Upper lobe of left lung (tissue), 4 donors: ENCODE measurements at regions not wholly inside any gene's neighbourhood (a gene's known extent, or its start where the extent isn't known, plus 50 kb on each side); places are given as distances from the start of the nearest gene placed in this dataset.

Experiments
- CTCF ChIP-seq, 6 experiments: fragments of 450-650 bp in 4 of 6; fragments of 200-600 bp in 2 of 6; sonication (generic) in 2 of 6; IDR thresholded peaks; one replicate each; pipeline ENCODE4 v1.5.1; 2016 to 2019; ENCODE audit warnings: antibody characterized with exemption in 6 of 6
- EP300 ChIP-seq, 4 donors: sonication (generic); formaldehyde crosslinking; IDR thresholded peaks; one replicate each; pipeline ENCODE4 v1.5.1; 2017; ENCODE audit warnings: antibody characterized with exemption in 4 of 4, control low read depth in 2 of 4
- POLR2A ChIP-seq, 4 donors: fragments of 450-650 bp; IDR thresholded peaks; one replicate each; pipeline ENCODE4 v1.5.1; 2016 to 2017; ENCODE audit warnings: antibody characterized with exemption in 4 of 4, mild to moderate bottlenecking in 2 of 4

GRCh38 chr2:12554224-12555011 is 162.3 kb upstream of the TRIB2 start:
- TF ChIP-seq CTCF (IDR thresholded peaks at IDR 0.05) (no peak), POLR2A (IDR thresholded peaks at IDR 0.05) (no peak), EP300 (IDR thresholded peaks at IDR 0.05) (no peak)
